ENCODE measurements at regions not wholly inside any gene's neighbourhood (a gene's known extent, or its start where the extent isn't known, plus 50 kb on each side); places are given as distances from the start of the nearest gene placed in this dataset.

GRCh38 chr13:40115426-40115825, 460.0 kb downstream of the COG6 start:
- Histone ChIP-seq H3K4me1 (ENCODE audit: control insufficient read depth, extremely low read depth, insufficient read depth, low read length) (no peaks in the 10 kb centered on the region), H3K36me3 (ENCODE audit: control insufficient read depth, insufficient read depth, low read length) (no peaks in the 10 kb centered on the region), H4K20me1 (ENCODE audit: control insufficient read depth, extremely low read depth, insufficient read depth, low read length) (no peaks in the 10 kb centered on the region), H3K4me3 (replicated peaks in 1 of 4; ENCODE audit: control extremely low read depth in 1 of 4, insufficient read depth in 1 of 4, low read depth in 3 of 4, low read length in 4 of 4) (no peak overlapping the region), H3K79me2 (ENCODE audit: control insufficient read depth, insufficient read depth, low read length) (no peaks in the 10 kb centered on the region), H3K27ac (ENCODE audit: insufficient read depth, low read length) (no peak overlapping the region), H3K27me3 (ENCODE audit: control insufficient read depth, insufficient read depth, low read length) (no peaks in the 10 kb centered on the region), H3K4me2 (ENCODE audit: extremely low read depth, insufficient read depth, low read length) (no peak overlapping the region), H3K9ac (ENCODE audit: insufficient read depth, low read length) (no peak overlapping the region), H3K9me3 (ENCODE audit: control insufficient read depth, insufficient read depth, low read depth, low read length) (no peaks in the 10 kb centered on the region), H2AFZ (ENCODE audit: low read length) (no peak overlapping the region)
- TF ChIP-seq CTCF (conservative IDR thresholded peaks at IDR 0.05 in 1 of 2, IDR thresholded peaks at IDR 0.05 in 1 of 2; ENCODE audit: low read depth in 1 of 2, low read length in 2 of 2), result no peak
- no peak for TF ChIP-seq EZH2 (IDR thresholded peaks at IDR 0.05; ENCODE audit: low read length, missing control alignments)
- DNase-seq (ENCODE audit: low read depth in 2 of 2), result no peak

GRCh38 chr13:40116008-40116407, 460.5 kb downstream of the COG6 start:
- TF ChIP-seq CTCF (conservative IDR thresholded peaks at IDR 0.05 in 1 of 2, IDR thresholded peaks at IDR 0.05 in 1 of 2; ENCODE audit: low read depth in 1 of 2, low read length in 2 of 2), result no peak
- no peak for TF ChIP-seq EZH2 (IDR thresholded peaks at IDR 0.05; ENCODE audit: low read length, missing control alignments)
- no peaks in the 10 kb centered on the region for H3K27me3 ChIP-seq (ENCODE audit: control insufficient read depth, insufficient read depth, low read length)
- DNase-seq (ENCODE audit: low read depth in 2 of 2), result peak; percentile 83 to 87
- H3K4me3 ChIP-seq (replicated peaks in 1 of 4; ENCODE audit: control extremely low read depth in 1 of 4, insufficient read depth in 1 of 4, low read depth in 3 of 4, low read length in 4 of 4), result no peak overlapping the region
- H3K4me1 ChIP-seq (ENCODE audit: control insufficient read depth, extremely low read depth, insufficient read depth, low read length), result no peaks in the 10 kb centered on the region
- H3K9ac ChIP-seq (ENCODE audit: insufficient read depth, low read length), result no peak overlapping the region
- no peak overlapping the region for H3K27ac ChIP-seq (ENCODE audit: insufficient read depth, low read length)
- H4K20me1 ChIP-seq (ENCODE audit: control insufficient read depth, extremely low read depth, insufficient read depth, low read length), result no peaks in the 10 kb centered on the region
- H3K9me3 ChIP-seq (ENCODE audit: control insufficient read depth, insufficient read depth, low read depth, low read length), result no peaks in the 10 kb centered on the region
- H3K4me2 ChIP-seq (ENCODE audit: extremely low read depth, insufficient read depth, low read length), result no peak overlapping the region
- H2AFZ ChIP-seq (ENCODE audit: low read length), result no peak overlapping the region
- H3K36me3 ChIP-seq (ENCODE audit: control insufficient read depth, insufficient read depth, low read length), result no peaks in the 10 kb centered on the region
- no peaks in the 10 kb centered on the region for H3K79me2 ChIP-seq (ENCODE audit: control insufficient read depth, insufficient read depth, low read length)

- no peaks in the 10 kb centered on the region for H3K36me3 ChIP-seq (ENCODE audit: control insufficient read depth, insufficient read depth, low read length)
- H3K4me3 ChIP-seq (replicated peaks in 1 of 4; ENCODE audit: control extremely low read depth in 1 of 4, insufficient read depth in 1 of 4, low read depth in 3 of 4, low read length in 4 of 4), result no peak overlapping the region
- H3K79me2 ChIP-seq (ENCODE audit: control insufficient read depth, insufficient read depth, low read length), result no peaks in the 10 kb centered on the region
- TF ChIP-seq CTCF (conservative IDR thresholded peaks at IDR 0.05 in 1 of 2, IDR thresholded peaks at IDR 0.05 in 1 of 2; ENCODE audit: low read depth in 1 of 2, low read length in 2 of 2), result no peak
- no peak for TF ChIP-seq EZH2 (IDR thresholded peaks at IDR 0.05; ENCODE audit: low read length, missing control alignments)
- H2AFZ ChIP-seq (ENCODE audit: low read length), result no peak overlapping the region
- H4K20me1 ChIP-seq (ENCODE audit: control insufficient read depth, extremely low read depth, insufficient read depth, low read length), result no peaks in the 10 kb centered on the region
- H3K27ac ChIP-seq (ENCODE audit: insufficient read depth, low read length), result no peak overlapping the region
- no peaks in the 10 kb centered on the region for H3K9me3 ChIP-seq (ENCODE audit: control insufficient read depth, insufficient read depth, low read depth, low read length)
- DNase-seq (ENCODE audit: low read depth in 2 of 2), result no peak
- H3K4me1 ChIP-seq (ENCODE audit: control insufficient read depth, extremely low read depth, insufficient read depth, low read length), result no peaks in the 10 kb centered on the region
- H3K4me2 ChIP-seq (ENCODE audit: extremely low read depth, insufficient read depth, low read length), result no peak overlapping the region
- H3K9ac ChIP-seq (ENCODE audit: insufficient read depth, low read length), result no peak overlapping the region
- no peaks in the 10 kb centered on the region for H3K27me3 ChIP-seq (ENCODE audit: control insufficient read depth, insufficient read depth, low read length)
Observed at GRCh38 chr13:40118337-40118736, 462.9 kb downstream of the COG6 start.

Data from fibroblast of lung (primary cell).